GM21360 (cell line): ENCODE measurements at regions not wholly inside any gene's neighbourhood (a gene's known extent, or its start where the extent isn't known, plus 50 kb on each side); places are given as distances from the start of the nearest gene placed in this dataset.

ENCODE experiments used
- ATAC-seq: cut with Tn5 transposase; IDR thresholded peaks from one replicate; pipeline ENCODE4 v1.9.1; 2021; ENCODE audit warnings: mild to moderate bottlenecking, moderate library complexity; ENCODE audit not compliant: unreplicated experiment

GRCh38 chr3:66800941-66801545 is 197.1 kb upstream of the KBTBD8 start:
- ATAC-seq, result no peak

- ATAC-seq, result no peak
These were observed 194.9 kb upstream of the KBTBD8 start for GRCh38 chr3:66803206-66803605.

GRCh38 chr3:66803721-66804695 is 194.1 kb upstream of the KBTBD8 start:
- no peak for ATAC-seq

- ATAC-seq, result no peak
These were observed 189.1 kb upstream of the KBTBD8 start for GRCh38 chr3:66808891-66809594.

GRCh38 chr3:66809595-66809958 is 188.5 kb upstream of the KBTBD8 start:
- no peak for ATAC-seq

GRCh38 chr3:66812136-66812535 is 186.0 kb upstream of the KBTBD8 start:
- ATAC-seq, result no peak

- ATAC-seq, result no peak
These were observed 185.4 kb upstream of the KBTBD8 start for GRCh38 chr3:66812741-66813140.

- ATAC-seq, result peak; percentile 72
These were observed 181.9 kb upstream of the KBTBD8 start for GRCh38 chr3:66816090-66816761.

GRCh38 chr3:66817951-66818557 is 180.1 kb upstream of the KBTBD8 start:
- ATAC-seq, result no peak

GRCh38 chr3:66819993-66820501 is 178.1 kb upstream of the KBTBD8 start:
- ATAC-seq, result no peak

GRCh38 chr3:66822186-66823008 is 175.7 kb upstream of the KBTBD8 start:
- peak; percentile 88 for ATAC-seq

GRCh38 chr3:66823009-66823397 is 175.1 kb upstream of the KBTBD8 start:
- ATAC-seq, result no peak

GRCh38 chr3:66823532-66823931 is 174.6 kb upstream of the KBTBD8 start:
- no peak for ATAC-seq

GRCh38 chr3:66825375-66825774 is 172.7 kb upstream of the KBTBD8 start:
- ATAC-seq, result no peak

GRCh38 chr3:66827726-66828125 is 170.4 kb upstream of the KBTBD8 start:
- no peak for ATAC-seq

GRCh38 chr3:66828303-66828702 is 169.8 kb upstream of the KBTBD8 start:
- ATAC-seq, result no peak

GRCh38 chr3:66830301-66830700 is 167.8 kb upstream of the KBTBD8 start:
- no peak for ATAC-seq

- no peak for ATAC-seq
These were observed 166.2 kb upstream of the KBTBD8 start for GRCh38 chr3:66831931-66832330.

GRCh38 chr3:66836363-66837152 is 161.5 kb upstream of the KBTBD8 start:
- ATAC-seq, result no peak
